ENCODE measurements at regions not wholly inside any gene's neighbourhood (a gene's known extent, or its start where the extent isn't known, plus 50 kb on each side); places are given as distances from the start of the nearest gene placed in this dataset.

DNA sequence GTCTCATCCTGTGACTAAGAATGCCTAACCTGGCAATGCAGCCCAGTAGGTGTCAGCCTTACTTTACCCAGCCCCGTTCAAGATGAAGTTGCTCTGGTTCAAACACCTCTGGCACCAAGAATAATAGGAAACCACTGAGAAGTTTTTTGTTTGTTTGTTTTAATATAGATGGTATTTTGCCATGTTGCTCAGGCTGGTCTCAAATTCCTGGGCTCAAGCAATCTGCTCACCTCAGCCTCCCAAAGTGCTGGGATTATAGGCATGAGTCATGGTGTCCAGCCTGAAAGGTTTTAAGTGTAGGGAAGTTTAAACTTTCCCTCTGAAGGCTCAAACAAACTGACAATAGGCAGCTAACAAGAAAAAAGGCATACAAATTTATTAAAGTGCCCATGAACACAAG is 51.2 kb upstream of the ABCC4 start:
- no peak for TF ChIP-seq ZNF274 (IDR thresholded peaks at IDR 0.05; ENCODE audit: low read depth, low read length)
- H3K4me3 ChIP-seq (ENCODE audit: low read length) = no peak overlapping the region

DNA sequence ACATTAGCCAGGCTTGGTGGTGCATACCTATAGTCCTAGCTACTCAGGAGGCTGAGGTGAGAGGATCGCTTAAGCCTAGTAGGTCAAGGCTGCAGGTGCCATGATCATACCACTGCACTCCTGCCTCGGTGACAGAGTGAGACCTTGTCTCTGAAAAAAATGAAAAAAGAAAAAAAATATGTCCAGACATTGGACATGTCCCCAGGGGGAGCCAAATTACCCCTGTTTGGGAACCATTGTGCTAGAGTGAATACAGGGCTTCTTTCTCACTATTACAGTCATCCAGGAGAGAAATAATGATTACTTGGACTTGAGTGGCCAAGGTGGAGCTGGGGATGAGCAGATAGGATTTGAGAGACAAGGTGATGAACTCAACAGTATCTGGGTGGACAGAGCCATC is 52.9 kb upstream of the ABCC4 start:
- H3K4me3 ChIP-seq (ENCODE audit: low read length) = no peak overlapping the region

DNA sequence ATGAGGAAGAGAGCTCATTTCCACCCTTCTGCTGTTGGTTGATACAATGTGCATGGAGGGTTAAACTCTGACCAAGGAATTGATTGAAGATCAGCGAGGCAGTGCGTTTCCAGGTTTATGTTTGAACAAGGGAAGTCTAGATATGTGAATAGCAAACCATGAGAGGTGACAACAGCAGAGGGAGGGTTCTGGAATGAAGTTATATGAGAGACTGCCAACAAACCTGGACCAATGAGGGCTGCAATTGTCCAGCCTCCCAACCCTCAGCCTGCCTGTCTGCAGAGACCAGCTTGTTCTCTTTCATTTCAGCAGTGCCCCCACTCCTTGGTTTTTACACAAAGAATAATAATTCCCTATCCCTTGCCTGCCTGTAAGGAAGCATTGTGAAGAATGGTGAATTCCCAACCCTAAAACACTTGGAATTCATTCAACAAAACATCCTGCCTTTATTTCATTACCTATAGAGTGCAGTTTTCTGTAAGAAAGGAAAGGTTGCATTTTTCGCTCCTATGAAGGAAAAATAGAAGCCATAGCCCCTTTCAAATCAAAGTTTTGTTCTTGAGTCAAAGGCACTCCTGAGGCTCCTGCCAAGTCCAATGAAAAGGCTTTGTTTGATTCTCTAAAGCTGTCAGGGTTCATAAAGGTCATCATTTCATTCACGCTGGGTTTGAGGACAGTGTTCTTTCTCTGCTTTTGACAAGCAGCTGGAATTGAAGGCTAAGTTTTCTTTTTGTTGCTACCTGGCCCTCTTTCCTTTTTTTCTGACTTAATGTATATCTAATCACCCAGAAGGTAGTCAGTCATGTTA is 53.6 kb upstream of the ABCC4 start:
- H3K4me3 ChIP-seq (ENCODE audit: low read length) = no peak overlapping the region
- no peak for TF ChIP-seq ZNF274 (IDR thresholded peaks at IDR 0.05; ENCODE audit: low read depth, low read length)

More for the DNA sequence above, 52.9 kb upstream of the ABCC4 start:
- TF ChIP-seq ZNF274 (IDR thresholded peaks at IDR 0.05; ENCODE audit: low read depth, low read length) = no peak

- H3K4me3 ChIP-seq (ENCODE audit: low read length) = no peak overlapping the region
- no peak for TF ChIP-seq ZNF274 (IDR thresholded peaks at IDR 0.05; ENCODE audit: low read depth, low read length)
Measured at GRCh38 chr13:95355494-95355893, 54.2 kb upstream of the ABCC4 start.

GRCh38 chr13:95356916-95357315 is 55.7 kb upstream of the ABCC4 start:
- H3K4me3 ChIP-seq (ENCODE audit: low read length) = no peak overlapping the region
- no peak for TF ChIP-seq ZNF274 (IDR thresholded peaks at IDR 0.05; ENCODE audit: low read depth, low read length)

DNA sequence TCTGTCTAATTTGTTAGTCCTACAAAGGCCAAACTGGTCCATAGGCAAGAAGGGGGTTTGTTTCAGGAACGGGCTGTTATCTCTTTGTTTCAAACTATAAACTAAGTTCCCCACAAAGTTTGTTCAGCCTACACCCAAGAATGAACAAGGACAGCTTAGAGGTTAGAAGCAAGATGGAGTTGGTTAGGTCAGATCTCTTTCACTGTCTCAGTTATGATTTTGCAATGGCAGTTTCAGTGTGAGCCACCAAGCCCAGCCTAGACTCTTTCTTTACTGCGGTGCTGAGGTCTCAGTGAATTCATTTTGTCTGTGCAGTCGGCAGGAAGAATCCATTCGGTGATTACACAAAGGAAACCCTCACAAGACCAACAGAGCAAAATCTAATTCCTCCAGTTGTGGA is 56.6 kb upstream of the ABCC4 start:
- H3K4me3 ChIP-seq (ENCODE audit: low read length) = no peak overlapping the region
- TF ChIP-seq ZNF274 (IDR thresholded peaks at IDR 0.05; ENCODE audit: low read depth, low read length) = no peak

DNA sequence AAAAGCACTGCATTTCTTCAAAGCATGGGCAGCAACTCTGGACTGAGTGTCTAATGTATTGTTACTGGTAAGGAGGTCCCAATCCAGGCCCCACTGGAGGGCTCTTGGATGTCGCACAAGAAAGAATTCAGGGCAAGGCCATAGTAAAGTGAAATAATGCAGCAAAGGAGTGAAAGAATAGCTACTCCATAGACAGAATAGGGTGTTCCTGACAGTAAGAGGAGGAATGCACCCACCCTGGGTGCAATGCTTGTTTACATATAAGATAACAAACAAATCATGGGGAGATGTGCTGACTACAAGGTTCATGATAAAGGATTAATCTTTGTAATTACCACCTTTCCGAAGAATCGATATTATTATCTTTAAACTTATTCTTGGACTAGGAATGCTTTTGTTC is 58.8 kb upstream of the ABCC4 start:
- TF ChIP-seq ZNF274 (IDR thresholded peaks at IDR 0.05; ENCODE audit: low read depth, low read length) = no peak
- no peak overlapping the region for H3K4me3 ChIP-seq (ENCODE audit: low read length)

DNA sequence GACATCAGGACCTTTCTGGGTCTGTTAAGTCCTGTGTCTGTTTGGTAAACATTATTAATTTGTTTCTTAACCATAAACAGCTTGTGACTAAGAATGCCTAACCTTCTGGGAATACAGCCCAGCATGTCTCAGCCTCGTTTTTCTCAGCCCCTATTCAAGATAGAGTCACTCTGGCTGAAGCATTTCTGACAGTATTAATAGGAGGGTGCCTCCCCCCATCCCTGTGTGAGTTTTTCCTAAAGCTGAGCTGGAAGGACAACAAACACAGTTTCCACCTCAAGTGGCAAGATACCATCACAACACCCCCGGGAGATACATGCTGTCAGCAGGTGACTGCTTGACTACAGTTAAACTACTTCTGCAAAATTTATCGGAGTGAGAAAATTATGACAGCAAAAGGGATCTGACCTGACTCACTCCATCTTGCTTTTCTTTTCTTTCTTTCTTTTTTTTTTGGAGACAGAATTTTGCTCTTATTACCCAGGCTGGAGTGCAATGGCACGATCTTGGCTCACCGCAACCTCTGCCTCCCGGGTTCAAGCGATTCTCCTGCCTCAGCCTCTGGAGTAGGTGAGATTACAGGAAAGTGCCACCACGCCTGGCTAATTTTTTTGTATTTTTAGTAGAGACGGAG is 59.3 kb upstream of the ABCC4 start:
- no peak for TF ChIP-seq ZNF274 (IDR thresholded peaks at IDR 0.05; ENCODE audit: low read depth, low read length)
- H3K4me3 ChIP-seq (ENCODE audit: low read length) = no peak overlapping the region

DNA sequence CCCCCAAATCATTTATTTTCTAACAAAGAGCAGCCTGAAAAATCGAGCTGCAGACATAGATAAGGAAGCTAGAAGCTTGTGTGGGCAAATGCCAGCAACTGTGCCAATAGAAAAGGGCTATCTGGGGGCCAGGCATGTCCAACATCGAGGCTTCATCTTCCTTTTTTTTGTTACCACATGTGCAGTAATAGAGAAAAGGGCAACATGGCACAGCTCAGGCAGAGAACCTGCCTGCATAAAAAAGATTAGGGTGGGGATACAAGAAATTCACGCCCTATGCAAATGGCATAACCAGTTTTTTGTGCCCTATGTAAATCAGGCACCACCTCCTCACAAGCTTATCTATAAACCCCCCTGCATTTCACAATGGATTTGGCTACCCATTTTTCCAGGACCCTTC is 60.4 kb upstream of the ABCC4 start:
- no peak overlapping the region for H3K4me3 ChIP-seq (ENCODE audit: low read length)
- TF ChIP-seq ZNF274 (IDR thresholded peaks at IDR 0.05; ENCODE audit: low read depth, low read length) = no peak

- TF ChIP-seq ZNF274 (IDR thresholded peaks at IDR 0.05; ENCODE audit: low read depth, low read length) = no peak
- H3K4me3 ChIP-seq (ENCODE audit: low read length) = no peak overlapping the region
Measured at GRCh38 chr13:95362666-95363065, 61.4 kb upstream of the ABCC4 start.

- no peak overlapping the region for H3K4me3 ChIP-seq (ENCODE audit: low read length)
- TF ChIP-seq ZNF274 (IDR thresholded peaks at IDR 0.05; ENCODE audit: low read depth, low read length) = no peak
Measured at GRCh38 chr13:95367309-95367843, 66.1 kb upstream of the ABCC4 start.

DNA sequence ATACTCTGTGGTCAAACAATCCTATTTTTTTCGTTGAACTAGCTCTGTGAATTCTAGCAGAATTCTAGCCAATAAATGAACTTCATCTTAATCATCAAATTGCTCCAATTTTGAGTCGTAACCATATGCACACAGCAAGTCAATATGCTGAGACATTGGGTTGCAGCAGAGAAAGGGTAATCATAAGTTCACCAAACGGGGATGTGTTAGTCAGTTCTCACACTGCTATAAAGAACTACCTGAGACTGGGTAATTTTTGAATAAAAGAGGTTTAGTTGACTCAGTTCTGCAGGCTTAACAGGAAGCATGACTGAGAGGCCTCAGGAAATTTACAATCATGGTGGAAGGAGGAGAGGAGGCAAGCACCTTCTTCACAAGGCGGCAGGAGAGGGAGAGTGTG is 67.7 kb upstream of the ABCC4 start:
- H3K4me3 ChIP-seq (ENCODE audit: low read length) = no peak overlapping the region
- no peak for TF ChIP-seq ZNF274 (IDR thresholded peaks at IDR 0.05; ENCODE audit: low read depth, low read length)

DNA sequence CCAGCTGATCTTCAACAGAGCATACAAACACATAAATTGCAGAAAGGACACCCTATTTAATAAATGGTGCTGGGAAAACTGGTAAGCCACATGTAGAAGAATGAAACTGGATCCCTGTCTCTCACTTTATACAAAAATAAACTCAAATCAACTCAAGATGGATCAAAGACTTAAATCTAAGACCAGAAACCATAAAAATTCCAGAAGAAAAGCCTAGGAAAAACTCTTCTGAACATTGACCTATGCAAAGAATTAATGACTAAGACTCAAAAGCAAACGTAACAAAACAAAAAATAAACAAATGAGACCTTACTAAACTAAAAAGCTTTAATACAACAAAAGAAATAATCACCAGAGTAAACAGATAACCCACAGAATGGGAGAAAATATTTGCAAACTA is 74.5 kb upstream of the ABCC4 start:
- H3K4me3 ChIP-seq (ENCODE audit: low read length) = no peak overlapping the region
- no peak for TF ChIP-seq ZNF274 (IDR thresholded peaks at IDR 0.05; ENCODE audit: low read depth, low read length)

DNA sequence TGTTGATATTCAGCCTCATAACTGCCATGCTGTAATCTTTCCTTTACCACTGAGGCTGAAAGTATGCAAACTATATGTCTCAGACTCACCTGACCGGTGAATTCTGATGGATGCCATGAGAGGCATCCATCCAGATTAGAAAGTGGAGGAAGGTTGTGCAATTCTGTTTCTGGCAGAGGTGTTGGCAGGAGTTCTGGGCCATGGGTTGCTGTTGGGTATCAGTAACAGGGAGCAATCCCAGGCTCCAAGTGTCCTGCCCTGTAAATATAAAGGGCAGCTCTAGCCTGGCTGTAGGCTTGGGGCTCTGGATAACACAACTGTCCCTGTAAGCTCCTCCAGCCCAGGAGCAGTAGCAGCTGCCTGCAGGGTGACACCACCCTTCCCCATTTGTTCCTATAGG is 77.4 kb upstream of the ABCC4 start:
- TF ChIP-seq ZNF274 (IDR thresholded peaks at IDR 0.05; ENCODE audit: low read depth, low read length) = no peak

More for the DNA sequence above, 77.4 kb upstream of the ABCC4 start:
- no peak overlapping the region for H3K4me3 ChIP-seq (ENCODE audit: low read length)

Measured in GM08714 (cell line).